ENCODE measurements at regions not wholly inside any gene's neighbourhood (a gene's known extent, or its start where the extent isn't known, plus 50 kb on each side); places are given as distances from the start of the nearest gene placed in this dataset.

- no peaks in the 10 kb centered on the region for H3K4me1 Mint-ChIP-seq
- H3K4me3 Mint-ChIP-seq = no peak overlapping the region
- no peak for DNase-seq
- H3K27ac Mint-ChIP-seq = no peak overlapping the region
- H3K27me3 Mint-ChIP-seq = peaks cover 0 to 6% of the 10 kb centered on the region in 2 donors
- H3K36me3 Mint-ChIP-seq = no peaks in the 10 kb centered on the region
- ATAC-seq (replicated peaks) = no peak
- no peaks in the 10 kb centered on the region for H3K9me3 Mint-ChIP-seq
Measured at GRCh38 chr10:129163531-129163930, 303.5 kb upstream of the MGMT start.

- ATAC-seq (replicated peaks) (no peak), DNase-seq (no peak)
- H3K27ac Mint-ChIP-seq = no peak overlapping the region
Measured at GRCh38 chr10:129165076-129165720, 301.8 kb upstream of the MGMT start.

GRCh38 chr10:129165770-129166169 lies 301.3 kb upstream of the MGMT start:
- H3K27ac Mint-ChIP-seq = no peak overlapping the region
- H3K36me3 Mint-ChIP-seq = no peaks in the 10 kb centered on the region
- peaks cover under 1 to 2% of the 10 kb centered on the region in 2 donors for H3K4me1 Mint-ChIP-seq
- H3K9me3 Mint-ChIP-seq = no peaks in the 10 kb centered on the region
- H3K27me3 Mint-ChIP-seq = peaks cover 0 to 10% of the 10 kb centered on the region in 2 donors
- ATAC-seq (replicated peaks) (no peak), DNase-seq (no peak)
- no peak overlapping the region for H3K4me3 Mint-ChIP-seq

More at GRCh38 chr10:129165076-129165720, 301.8 kb upstream of the MGMT start:
- Mint-ChIP-seq H3K27me3 (peaks cover 0 to 10% of the 10 kb centered on the region in 2 donors), H3K4me1 (no peaks in the 10 kb centered on the region), H3K4me3 (no peak overlapping the region), H3K36me3 (no peaks in the 10 kb centered on the region), H3K9me3 (no peaks in the 10 kb centered on the region)

- Mint-ChIP-seq H3K9me3 (no peaks in the 10 kb centered on the region), H3K27ac (no peak overlapping the region), H3K36me3 (no peaks in the 10 kb centered on the region), H3K4me1 (peaks cover 3 to 6% of the 10 kb centered on the region in 2 donors), H3K27me3 (peaks cover 0 to 10% of the 10 kb centered on the region in 2 donors), H3K4me3 (no peak overlapping the region)
- ATAC-seq (replicated peaks) = no peak
- DNase-seq = no peak
Measured at GRCh38 chr10:129168660-129169059, 298.4 kb upstream of the MGMT start.

GRCh38 chr10:129169115-129169514 lies 297.9 kb upstream of the MGMT start:
- DNase-seq (no peak), ATAC-seq (replicated peaks) (no peak)
- peaks cover 0 to 10% of the 10 kb centered on the region in 2 donors for H3K27me3 Mint-ChIP-seq
- no peaks in the 10 kb centered on the region for H3K9me3 Mint-ChIP-seq
- peaks cover 3 to 6% of the 10 kb centered on the region in 2 donors for H3K4me1 Mint-ChIP-seq
- no peaks in the 10 kb centered on the region for H3K36me3 Mint-ChIP-seq
- no peak overlapping the region for H3K4me3 Mint-ChIP-seq
- H3K27ac Mint-ChIP-seq = no peak overlapping the region

GRCh38 chr10:129170812-129171211 lies 296.2 kb upstream of the MGMT start:
- peaks cover 3 to 6% of the 10 kb centered on the region in 2 donors for H3K4me1 Mint-ChIP-seq
- DNase-seq = no peak
- no peaks in the 10 kb centered on the region for H3K9me3 Mint-ChIP-seq
- ATAC-seq (replicated peaks) = no peak
- H3K4me3 Mint-ChIP-seq = no peak overlapping the region
- no peak overlapping the region for H3K27ac Mint-ChIP-seq
- H3K36me3 Mint-ChIP-seq = no peaks in the 10 kb centered on the region
- peaks cover 0 to 12% of the 10 kb centered on the region in 2 donors for H3K27me3 Mint-ChIP-seq

GRCh38 chr10:129171812-129172211 lies 295.2 kb upstream of the MGMT start:
- no peak overlapping the region for H3K27ac Mint-ChIP-seq

GRCh38 chr10:129174232-129175014 lies 292.6 kb upstream of the MGMT start:
- Mint-ChIP-seq H3K27me3 (peaks cover 0 to 5% of the 10 kb centered on the region in 2 donors), H3K4me3 (no peak overlapping the region), H3K36me3 (no peaks in the 10 kb centered on the region)

More at GRCh38 chr10:129171812-129172211, 295.2 kb upstream of the MGMT start:
- DNase-seq (no peak), ATAC-seq (replicated peaks) (no peak)
- Mint-ChIP-seq H3K4me3 (no peak overlapping the region), H3K4me1 (peaks cover 3 to 6% of the 10 kb centered on the region in 2 donors), H3K9me3 (no peaks in the 10 kb centered on the region), H3K36me3 (no peaks in the 10 kb centered on the region), H3K27me3 (peaks cover 0 to 8% of the 10 kb centered on the region in 2 donors)

GRCh38 chr10:129179245-129179971 lies 287.6 kb upstream of the MGMT start:
- Mint-ChIP-seq H3K27ac (no peak overlapping the region), H3K27me3 (peaks cover 0 to 5% of the 10 kb centered on the region in 2 donors), H3K36me3 (no peaks in the 10 kb centered on the region), H3K9me3 (no peaks in the 10 kb centered on the region), H3K4me1 (no peaks in the 10 kb centered on the region), H3K4me3 (no peak overlapping the region)
- no peak for ATAC-seq (replicated peaks)
- no peak for DNase-seq

More at GRCh38 chr10:129174232-129175014, 292.6 kb upstream of the MGMT start:
- DNase-seq = no peak
- Mint-ChIP-seq H3K9me3 (no peaks in the 10 kb centered on the region), H3K27ac (no peak overlapping the region), H3K4me1 (peaks cover 3 to 6% of the 10 kb centered on the region in 2 donors)
- no peak for ATAC-seq (replicated peaks)

GRCh38 chr10:129179972-129180678 lies 286.9 kb upstream of the MGMT start:
- Mint-ChIP-seq H3K4me3 (no peak overlapping the region), H3K4me1 (no peaks in the 10 kb centered on the region), H3K36me3 (no peaks in the 10 kb centered on the region), H3K27ac (no peak overlapping the region), H3K27me3 (no peaks in the 10 kb centered on the region), H3K9me3 (no peaks in the 10 kb centered on the region)
- DNase-seq (no peak), ATAC-seq (replicated peaks) (no peak)

- H3K4me1 Mint-ChIP-seq = no peaks in the 10 kb centered on the region
- ATAC-seq (replicated peaks) (no peak), DNase-seq (no peak)
- no peak overlapping the region for H3K4me3 Mint-ChIP-seq
- H3K36me3 Mint-ChIP-seq = no peaks in the 10 kb centered on the region
- peaks cover 13 to 16% of the 10 kb centered on the region in 2 donors for H3K9me3 Mint-ChIP-seq
- no peaks in the 10 kb centered on the region for H3K27me3 Mint-ChIP-seq
- H3K27ac Mint-ChIP-seq = no peak overlapping the region
Measured at GRCh38 chr10:129184196-129184595, 282.8 kb upstream of the MGMT start.

GRCh38 chr10:129187331-129187730 lies 279.7 kb upstream of the MGMT start:
- peaks cover 2 to 3% of the 10 kb centered on the region in 2 donors for H3K27me3 Mint-ChIP-seq
- H3K4me3 Mint-ChIP-seq = no peak overlapping the region
- peaks cover 13 to 16% of the 10 kb centered on the region in 2 donors for H3K9me3 Mint-ChIP-seq
- H3K36me3 Mint-ChIP-seq = no peaks in the 10 kb centered on the region
- H3K4me1 Mint-ChIP-seq = no peaks in the 10 kb centered on the region
- ATAC-seq (replicated peaks) = no peak
- H3K27ac Mint-ChIP-seq = no peak overlapping the region
- DNase-seq = no peak

- Mint-ChIP-seq H3K36me3 (no peaks in the 10 kb centered on the region), H3K4me3 (no peak overlapping the region), H3K4me1 (no peaks in the 10 kb centered on the region), H3K9me3 (peaks cover 9 to 10% of the 10 kb centered on the region in 2 donors), H3K27ac (no peak overlapping the region), H3K27me3 (peaks cover 3 to 13% of the 10 kb centered on the region in 2 donors)
- DNase-seq (no peak), ATAC-seq (replicated peaks) (no peak)
Measured at GRCh38 chr10:129191797-129192196, 275.2 kb upstream of the MGMT start.

All from stimulated activated naive B cell treated with anti-CD40 and anti-IgM and Interleukin-4, amounts not matched to agents 10 μg/mL and 1 μg/mL and 100 μg/mL, for 72 hours (primary cell).